Kidney epithelial cell (primary cell): ENCODE measurements at regions not wholly inside any gene's neighbourhood (a gene's known extent, or its start where the extent isn't known, plus 50 kb on each side); places are given as distances from the start of the nearest gene placed in this dataset.

Experiments
- DNase-seq: peaks from one replicate; pipeline ENCODE4 v3.0.0-alpha.2; 2010; ENCODE audit warnings: low read depth
- H3K27me3 ChIP-seq: 2 replicates; pipeline ENCODE4 v1.6.0; 2011; ENCODE audit warnings: low read length; ENCODE audit not compliant: control insufficient read depth, insufficient read depth
- H3K36me3 ChIP-seq: 2 replicates; pipeline ENCODE4 v1.5.1; 2011; ENCODE audit warnings: low read length; ENCODE audit not compliant: control insufficient read depth, insufficient read depth
- H3K4me3 ChIP-seq: 2 replicates; pipeline ENCODE4 v1.5.1; 2011; ENCODE audit warnings: low read depth, mild to moderate bottlenecking, control low read depth, low read length
- TF ChIP-seq, protein P1 (sequence below): IDR thresholded peaks from 2 replicates; pipeline ENCODE4 v1.5.1; 2011; ENCODE audit warnings: mild to moderate bottlenecking, moderate library complexity, low read length, control low read depth, inconsistent platforms; ENCODE audit not compliant: insufficient read depth, poor library complexity, severe bottlenecking

DNA sequence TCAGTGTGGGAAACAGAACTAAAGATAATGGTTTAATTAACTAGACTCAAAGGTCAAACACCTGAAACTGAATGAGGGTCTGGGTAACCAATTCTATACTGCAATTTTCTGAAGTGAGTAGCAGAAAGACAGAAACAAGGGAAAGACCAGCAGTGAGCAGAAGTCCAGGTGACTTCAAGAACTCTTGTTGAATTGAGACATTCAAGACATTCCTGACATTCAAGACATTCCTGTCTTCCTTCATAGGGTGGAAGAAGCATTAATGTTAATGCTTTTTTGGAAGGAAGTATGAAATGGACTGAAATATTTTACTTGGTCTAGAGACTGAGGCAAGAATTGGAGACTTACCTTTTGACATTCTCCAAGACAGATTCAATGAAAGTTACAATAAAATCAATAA lies 529.9 kb upstream of the MMS22L start:
- no peak for DNase-seq
- Histone ChIP-seq H3K27me3 (no peaks in the 10 kb centered on the region), H3K36me3 (no peaks in the 10 kb centered on the region), H3K4me3 (no peak overlapping the region)
- TF ChIP-seq, protein P1, sequence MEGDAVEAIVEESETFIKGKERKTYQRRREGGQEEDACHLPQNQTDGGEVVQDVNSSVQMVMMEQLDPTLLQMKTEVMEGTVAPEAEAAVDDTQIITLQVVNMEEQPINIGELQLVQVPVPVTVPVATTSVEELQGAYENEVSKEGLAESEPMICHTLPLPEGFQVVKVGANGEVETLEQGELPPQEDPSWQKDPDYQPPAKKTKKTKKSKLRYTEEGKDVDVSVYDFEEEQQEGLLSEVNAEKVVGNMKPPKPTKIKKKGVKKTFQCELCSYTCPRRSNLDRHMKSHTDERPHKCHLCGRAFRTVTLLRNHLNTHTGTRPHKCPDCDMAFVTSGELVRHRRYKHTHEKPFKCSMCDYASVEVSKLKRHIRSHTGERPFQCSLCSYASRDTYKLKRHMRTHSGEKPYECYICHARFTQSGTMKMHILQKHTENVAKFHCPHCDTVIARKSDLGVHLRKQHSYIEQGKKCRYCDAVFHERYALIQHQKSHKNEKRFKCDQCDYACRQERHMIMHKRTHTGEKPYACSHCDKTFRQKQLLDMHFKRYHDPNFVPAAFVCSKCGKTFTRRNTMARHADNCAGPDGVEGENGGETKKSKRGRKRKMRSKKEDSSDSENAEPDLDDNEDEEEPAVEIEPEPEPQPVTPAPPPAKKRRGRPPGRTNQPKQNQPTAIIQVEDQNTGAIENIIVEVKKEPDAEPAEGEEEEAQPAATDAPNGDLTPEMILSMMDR = no peak

DNA sequence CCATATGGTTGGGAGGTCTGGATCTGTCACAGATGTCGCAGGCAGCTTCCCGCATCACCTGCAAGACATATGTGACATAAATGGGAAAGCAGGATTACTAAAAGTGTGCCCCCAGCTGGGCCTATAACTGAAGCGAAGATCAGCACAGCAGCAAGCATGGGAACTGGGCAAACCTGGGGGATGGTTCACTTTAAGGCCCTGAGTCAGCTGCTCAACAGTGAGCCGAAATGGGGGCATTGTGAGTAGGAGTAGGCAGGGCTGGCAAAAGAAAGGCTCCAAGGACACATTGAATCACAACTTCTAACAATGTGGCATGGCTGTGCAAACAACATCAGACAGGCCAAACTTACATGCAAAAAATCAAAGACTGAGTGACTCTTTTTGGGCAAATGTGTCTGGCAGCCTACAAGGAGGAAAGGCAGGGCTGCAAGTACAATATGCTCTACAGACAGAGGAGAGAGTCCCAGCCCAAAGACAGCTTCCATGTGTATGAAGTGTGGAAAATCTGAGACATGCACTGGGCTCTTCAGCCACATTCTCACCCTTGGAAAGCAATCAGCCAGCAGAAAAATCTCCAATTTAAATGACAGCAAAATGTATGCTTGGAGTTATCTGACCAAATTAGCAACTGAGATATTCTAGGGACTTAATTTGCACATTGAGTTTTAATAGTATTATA lies 531.0 kb upstream of the MMS22L start:
- TF ChIP-seq, protein P1 = no peak
- no peaks in the 10 kb centered on the region for H3K36me3 ChIP-seq
- DNase-seq = no peak
- no peak overlapping the region for H3K4me3 ChIP-seq
- no peaks in the 10 kb centered on the region for H3K27me3 ChIP-seq

DNA sequence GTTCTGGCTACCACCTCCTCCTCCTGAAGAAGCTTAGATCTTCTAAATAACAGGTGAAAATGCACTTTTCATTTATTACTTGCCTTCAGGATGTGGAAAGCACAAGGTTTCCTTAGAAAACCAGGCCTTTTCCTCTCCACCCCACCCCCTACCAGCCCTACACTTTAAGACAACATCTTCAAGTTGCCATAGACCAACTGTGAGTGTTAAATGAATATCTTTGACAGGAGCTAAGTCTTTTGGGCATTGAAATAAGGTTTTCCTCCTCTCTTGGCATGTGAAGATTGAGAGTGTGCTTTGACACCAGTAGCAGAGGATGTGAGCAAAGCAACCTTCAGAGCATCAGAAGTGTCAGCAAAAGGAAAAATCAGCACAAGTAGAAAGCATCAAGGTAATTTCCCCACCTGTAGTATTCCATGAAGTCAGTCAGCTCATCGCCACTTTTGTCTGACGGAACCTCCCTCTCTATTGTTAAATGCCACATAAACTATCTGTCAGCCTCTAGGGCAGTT lies 532.3 kb upstream of the MMS22L start:
- Histone ChIP-seq H3K4me3 (no peak overlapping the region), H3K36me3 (no peaks in the 10 kb centered on the region), H3K27me3 (no peaks in the 10 kb centered on the region)
- TF ChIP-seq, protein P1 = no peak
- no peak for DNase-seq

DNA sequence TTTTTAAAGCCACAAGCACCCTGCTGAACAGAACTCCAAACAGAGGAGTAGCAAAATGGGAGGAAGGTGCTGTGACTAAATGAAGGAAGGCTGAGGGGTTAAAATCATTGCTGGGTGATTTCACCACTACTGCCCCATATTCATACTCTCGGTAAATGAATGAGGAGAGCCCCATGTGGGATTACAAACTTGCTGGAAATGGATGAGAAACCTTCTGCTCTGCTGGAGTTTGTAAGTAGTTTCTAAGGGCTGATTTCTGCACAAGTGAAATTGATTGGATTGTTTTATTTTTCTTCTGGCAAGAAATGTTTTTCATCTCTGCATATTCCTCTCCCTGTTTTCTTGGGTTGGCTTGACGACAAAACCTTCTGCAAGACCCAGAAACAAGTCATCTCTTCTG lies 533.5 kb upstream of the MMS22L start:
- TF ChIP-seq, protein P1 = no peak

DNA sequence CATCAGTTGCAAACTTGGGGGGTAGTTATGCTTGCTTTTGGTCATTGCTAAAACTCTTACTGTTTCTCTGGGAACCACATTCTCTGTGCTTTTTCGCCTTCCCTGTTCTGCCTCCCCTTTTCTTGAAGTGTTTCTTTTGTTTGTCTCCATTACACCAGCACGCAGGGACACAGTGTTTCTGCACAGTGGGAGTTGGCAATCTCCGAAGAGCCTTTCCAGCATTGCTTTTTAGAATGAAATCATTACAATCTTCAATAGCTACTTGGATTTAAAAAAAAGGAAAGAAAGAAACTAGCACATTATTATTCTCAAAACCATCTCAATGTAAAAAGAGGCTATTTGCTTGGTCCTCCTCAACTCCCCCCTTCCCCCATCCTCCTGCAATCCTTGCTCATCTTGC lies 536.7 kb upstream of the MMS22L start:
- Histone ChIP-seq H3K27me3 (no peaks in the 10 kb centered on the region), H3K4me3 (no peak overlapping the region), H3K36me3 (no peaks in the 10 kb centered on the region)
- TF ChIP-seq, protein P1 = no peak
- no peak for DNase-seq

More for the DNA sequence above, 533.5 kb upstream of the MMS22L start:
- Histone ChIP-seq H3K27me3 (no peaks in the 10 kb centered on the region), H3K4me3 (no peak overlapping the region), H3K36me3 (no peaks in the 10 kb centered on the region)
- no peak for DNase-seq

DNA sequence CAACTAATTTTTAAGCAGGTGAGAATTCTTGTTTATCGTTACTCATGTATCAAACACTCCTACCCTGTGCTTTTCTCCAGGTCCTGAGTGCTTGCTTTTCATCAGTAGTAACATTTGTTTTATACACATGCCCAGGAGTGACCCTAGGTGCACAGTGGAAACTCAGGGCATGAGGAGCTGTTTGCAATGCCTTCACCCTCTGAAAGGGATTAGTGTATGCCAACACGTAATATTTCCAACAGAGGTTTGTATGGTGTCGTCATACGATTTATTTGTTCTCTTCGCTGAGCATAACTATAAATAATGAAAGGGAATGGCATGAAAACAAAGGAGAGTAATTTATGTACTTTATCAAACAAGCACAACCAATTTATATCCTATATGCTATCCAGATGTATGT lies 537.4 kb upstream of the MMS22L start:
- Histone ChIP-seq H3K27me3 (no peaks in the 10 kb centered on the region), H3K36me3 (no peaks in the 10 kb centered on the region), H3K4me3 (no peak overlapping the region)
- no peak for DNase-seq
- TF ChIP-seq, protein P1 = no peak
